ENCODE measurements at regions not wholly inside any gene's neighbourhood (a gene's known extent, or its start where the extent isn't known, plus 50 kb on each side); places are given as distances from the start of the nearest gene placed in this dataset.

DNA sequence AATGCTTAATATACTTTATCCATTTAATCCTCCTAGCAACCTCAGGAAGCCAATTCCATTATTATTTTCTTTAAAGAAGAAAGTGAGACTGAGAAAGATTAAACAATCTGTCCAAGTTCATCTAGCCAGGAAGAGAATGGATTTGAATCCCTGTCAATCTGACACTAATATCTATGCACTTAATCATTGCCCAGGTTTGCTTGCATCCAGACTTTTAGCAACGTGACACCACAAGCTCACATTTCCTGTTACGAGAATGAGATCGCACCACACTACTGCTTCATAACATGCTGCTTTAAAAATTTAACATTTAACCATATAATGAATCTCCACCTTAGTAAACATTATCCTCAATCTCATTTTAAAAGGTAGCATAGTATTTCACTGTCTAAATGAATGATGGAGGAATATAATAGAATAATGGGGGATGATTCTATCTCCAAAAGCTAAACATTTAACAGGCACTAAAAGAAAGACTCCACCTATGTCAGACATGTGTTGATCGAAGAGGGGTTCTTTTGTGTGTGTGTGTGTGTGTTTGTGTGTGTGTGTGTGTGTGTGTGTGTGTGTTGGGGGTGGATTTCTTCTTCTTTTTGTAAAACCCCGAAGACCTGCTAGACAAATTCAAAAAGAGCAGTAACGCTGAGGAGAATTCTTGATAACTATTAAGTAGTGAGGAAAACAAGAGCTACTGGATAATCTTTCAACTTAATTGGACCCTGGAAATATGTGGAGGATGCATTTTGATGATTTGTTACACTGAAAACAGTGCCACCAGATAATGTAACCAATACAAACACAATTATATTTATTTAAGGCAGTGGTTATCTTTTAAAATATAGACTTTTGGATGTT, 138.7 kb upstream of the NR3C1 start:
- H3K9me3 ChIP-seq (ENCODE audit: low read length): no peaks in the 10 kb centered on the region
- no peak overlapping the region for H3K4me3 ChIP-seq (ENCODE audit: low read length)
- no peak overlapping the region for H3K27ac ChIP-seq (ENCODE audit: low read depth, low read length)
- H3K4me1 ChIP-seq (ENCODE audit: insufficient read depth, low read length): no peaks in the 10 kb centered on the region
- CTCF ChIA-PET: interaction anchor here (0.5 kb wide), 1 partner anchor 141 kb away, joined by 3 read pairs; no protein-coding TSS in a partner anchor
- Mint-ChIP-seq H3K9me3 (peaks cover 5 to 12% (median 9%) of the 10 kb centered on the region in 5 donors), H3K4me3 (no peak overlapping the region), H3K4me1 (no peaks in the 10 kb centered on the region), H3K27me3 (no peaks in the 10 kb centered on the region), H3K36me3 (peaks cover 0 to 6% (median 2%) of the 10 kb centered on the region in 3 donors), H3K27ac (no peak overlapping the region)
- no peak for DNase-seq
- H3K36me3 ChIP-seq (ENCODE audit: insufficient read depth, low read length): no peaks in the 10 kb centered on the region
- POLR2A ChIA-PET: no interaction called here
- H3K27me3 ChIP-seq (ENCODE audit: insufficient read depth, low read length, poor library complexity, severe bottlenecking): no peaks in the 10 kb centered on the region

DNA sequence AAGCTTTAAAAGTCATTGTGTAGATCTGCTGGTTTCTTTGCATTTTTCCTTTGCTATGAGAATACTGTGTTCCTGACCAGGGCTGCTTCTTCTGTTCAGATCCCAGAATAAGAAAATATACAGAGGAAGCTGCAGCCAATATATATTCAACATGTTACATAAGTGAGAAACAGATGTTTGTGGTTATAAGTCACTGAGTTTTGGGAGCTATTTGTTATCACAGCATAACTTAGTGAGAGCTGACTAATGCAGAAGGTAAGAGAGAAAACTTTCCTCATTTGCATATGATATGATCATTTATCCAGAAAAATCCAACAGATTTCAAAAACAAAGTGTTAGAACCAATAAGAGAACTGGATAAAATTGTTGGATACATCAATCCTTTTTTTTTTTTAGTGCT, 136.3 kb upstream of the NR3C1 start:
- CTCF ChIA-PET: interaction anchor here (0.6 kb wide), 1 partner anchor 81 kb away, joined by 3 read pairs; no protein-coding TSS in a partner anchor
- peaks cover 0 to 2% of the 10 kb centered on the region in 2 donors for H3K27me3 Mint-ChIP-seq
- no peaks in the 10 kb centered on the region for H3K27me3 ChIP-seq (ENCODE audit: insufficient read depth, low read length, poor library complexity, severe bottlenecking)
- DNase-seq: no peak
- H3K27ac Mint-ChIP-seq: no peak overlapping the region
- H3K36me3 ChIP-seq (ENCODE audit: insufficient read depth, low read length): no peaks in the 10 kb centered on the region
- no peaks in the 10 kb centered on the region for H3K4me1 Mint-ChIP-seq
- no peak overlapping the region for H3K4me3 Mint-ChIP-seq
- H3K9me3 ChIP-seq (ENCODE audit: low read length): no peaks in the 10 kb centered on the region
- no peaks in the 10 kb centered on the region for H3K4me1 ChIP-seq (ENCODE audit: insufficient read depth, low read length)
- peaks cover 5 to 12% (median 9%) of the 10 kb centered on the region in 5 donors for H3K9me3 Mint-ChIP-seq
- H3K4me3 ChIP-seq (ENCODE audit: low read length): no peak overlapping the region
- POLR2A ChIA-PET: no interaction called here
- H3K27ac ChIP-seq (ENCODE audit: low read depth, low read length): no peak overlapping the region
- H3K36me3 Mint-ChIP-seq: peaks cover 0 to 5% (median under 1%) of the 10 kb centered on the region in 3 donors

- Histone ChIP-seq H3K27ac (ENCODE audit: low read depth, low read length) (no peak overlapping the region), H3K4me3 (ENCODE audit: low read length) (no peak overlapping the region), H3K27me3 (ENCODE audit: insufficient read depth, low read length, poor library complexity, severe bottlenecking) (no peaks in the 10 kb centered on the region), H3K4me1 (ENCODE audit: insufficient read depth, low read length) (no peaks in the 10 kb centered on the region), H3K36me3 (ENCODE audit: insufficient read depth, low read length) (no peaks in the 10 kb centered on the region), H3K9me3 (ENCODE audit: low read length) (no peaks in the 10 kb centered on the region)
- CTCF ChIA-PET: interaction anchor here (1.0 kb wide), 1 partner anchor 16 kb away, joined by 3 read pairs; no protein-coding TSS in a partner anchor
- no peak for DNase-seq
- H3K9me3 Mint-ChIP-seq: peaks cover 5 to 12% (median 9%) of the 10 kb centered on the region in 5 donors
- H3K27me3 Mint-ChIP-seq: peaks cover 0 to 7% of the 10 kb centered on the region in 2 donors
- H3K36me3 Mint-ChIP-seq: peaks cover 0 to 5% (median 0%) of the 10 kb centered on the region in 3 donors
- no peak overlapping the region for H3K4me3 Mint-ChIP-seq
- H3K4me1 Mint-ChIP-seq: no peaks in the 10 kb centered on the region
- POLR2A ChIA-PET: no interaction called here
- H3K27ac Mint-ChIP-seq: no peak overlapping the region
These were observed 133.6 kb upstream of the NR3C1 start for GRCh38 chr5:143537056-143537455.

- Histone ChIP-seq H3K4me3 (ENCODE audit: low read length) (no peak overlapping the region), H3K9me3 (ENCODE audit: low read length) (no peaks in the 10 kb centered on the region), H3K4me1 (ENCODE audit: insufficient read depth, low read length) (no peaks in the 10 kb centered on the region), H3K27ac (ENCODE audit: low read depth, low read length) (no peak overlapping the region), H3K27me3 (ENCODE audit: insufficient read depth, low read length, poor library complexity, severe bottlenecking) (no peaks in the 10 kb centered on the region), H3K36me3 (ENCODE audit: insufficient read depth, low read length) (no peaks in the 10 kb centered on the region)
- ChIA-PET CTCF (interaction anchor here (1.0 kb wide), 1 partner anchor 16 kb away, joined by 3 read pairs; no protein-coding TSS in a partner anchor), POLR2A (no interaction called here)
- H3K9me3 Mint-ChIP-seq: peaks cover 5 to 12% (median 9%) of the 10 kb centered on the region in 5 donors
- no peak overlapping the region for H3K27ac Mint-ChIP-seq
- no peak overlapping the region for H3K4me3 Mint-ChIP-seq
- peaks cover 0 to 7% of the 10 kb centered on the region in 2 donors for H3K27me3 Mint-ChIP-seq
- no peak for DNase-seq
- no peaks in the 10 kb centered on the region for H3K4me1 Mint-ChIP-seq
- peaks cover 0 to 5% (median 0%) of the 10 kb centered on the region in 3 donors for H3K36me3 Mint-ChIP-seq
These were observed 132.9 kb upstream of the NR3C1 start for GRCh38 chr5:143536364-143536763.

DNA sequence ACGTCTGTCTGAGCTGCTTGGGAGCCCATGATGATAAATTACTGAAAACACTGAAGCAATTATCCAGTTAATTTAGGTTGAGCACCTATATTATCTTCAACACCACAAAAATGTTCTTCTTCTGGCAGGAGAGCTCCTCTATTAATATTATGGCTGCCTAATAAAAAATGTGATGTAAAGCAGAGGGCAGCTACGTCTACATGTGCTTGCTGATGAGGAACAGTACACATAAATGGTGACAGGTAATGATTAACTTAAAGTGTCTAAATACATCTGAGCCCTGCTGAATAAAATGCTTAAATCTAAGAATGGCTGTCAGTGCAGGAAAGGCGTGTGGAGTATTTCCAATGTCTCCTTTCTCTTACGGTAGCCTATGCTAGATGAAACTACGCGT, 131.3 kb upstream of the NR3C1 start:
- ChIA-PET POLR2A (no interaction called here), CTCF (no interaction called here)
- peaks cover 0 to 5% (median 0%) of the 10 kb centered on the region in 3 donors for H3K36me3 Mint-ChIP-seq
- Histone ChIP-seq H3K27ac (ENCODE audit: low read depth, low read length) (no peak overlapping the region), H3K4me1 (ENCODE audit: insufficient read depth, low read length) (no peaks in the 10 kb centered on the region), H3K27me3 (ENCODE audit: insufficient read depth, low read length, poor library complexity, severe bottlenecking) (no peaks in the 10 kb centered on the region), H3K9me3 (ENCODE audit: low read length) (no peaks in the 10 kb centered on the region), H3K4me3 (ENCODE audit: low read length) (no peak overlapping the region), H3K36me3 (ENCODE audit: insufficient read depth, low read length) (no peaks in the 10 kb centered on the region)
- DNase-seq: no peak
- H3K4me1 Mint-ChIP-seq: no peaks in the 10 kb centered on the region
- no peak overlapping the region for H3K27ac Mint-ChIP-seq
- H3K4me3 Mint-ChIP-seq: no peak overlapping the region
- peaks cover 4 to 10% (median 8%) of the 10 kb centered on the region in 5 donors for H3K9me3 Mint-ChIP-seq
- H3K27me3 Mint-ChIP-seq: peaks cover 0 to 7% of the 10 kb centered on the region in 2 donors

DNA sequence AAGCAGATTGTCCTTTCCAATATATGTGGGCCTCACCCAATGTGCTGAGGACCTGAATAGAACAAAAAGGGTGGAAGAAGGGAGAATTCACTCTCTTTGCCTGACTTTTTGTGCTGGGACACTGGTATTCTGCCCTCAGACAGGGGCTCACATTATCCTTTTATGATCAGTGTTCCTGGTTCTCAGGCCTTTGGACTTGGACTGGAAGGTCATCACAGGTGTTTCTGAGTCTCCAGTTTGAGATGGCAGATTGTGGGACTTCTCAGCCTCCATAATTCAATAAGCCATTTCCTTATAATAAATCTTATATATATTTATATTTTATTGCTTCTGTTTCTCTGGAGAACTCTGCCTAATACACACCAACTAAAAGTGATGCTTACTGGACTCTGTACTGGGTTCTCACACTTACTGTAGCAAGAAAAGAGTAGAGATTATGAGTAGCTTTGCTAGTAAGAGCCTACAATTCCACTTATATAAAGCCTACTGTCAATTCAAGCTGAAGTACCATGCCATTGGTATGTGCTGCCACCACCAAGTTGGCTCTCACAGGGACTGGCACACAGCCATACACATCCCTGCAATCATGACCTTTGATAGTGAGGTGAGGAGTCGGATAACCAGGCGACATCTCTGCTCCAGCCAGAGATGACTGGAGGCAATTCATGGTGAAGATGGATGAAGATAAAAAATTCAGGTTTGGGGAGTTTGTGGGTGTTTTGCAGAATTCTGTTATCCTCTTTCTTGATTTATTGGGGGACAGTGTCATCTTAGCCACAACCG, 130.7 kb upstream of the NR3C1 start:
- Mint-ChIP-seq H3K27me3 (peaks cover 0 to 7% of the 10 kb centered on the region in 2 donors), H3K4me1 (no peaks in the 10 kb centered on the region), H3K36me3 (no peaks in the 10 kb centered on the region), H3K27ac (no peak overlapping the region), H3K9me3 (peaks cover 0 to 7% (median 4%) of the 10 kb centered on the region in 5 donors), H3K4me3 (no peak overlapping the region)
- no peak overlapping the region for H3K27ac ChIP-seq (ENCODE audit: low read depth, low read length)
- no peaks in the 10 kb centered on the region for H3K9me3 ChIP-seq (ENCODE audit: low read length)
- no peaks in the 10 kb centered on the region for H3K36me3 ChIP-seq (ENCODE audit: insufficient read depth, low read length)
- ChIA-PET CTCF (no interaction called here), POLR2A (no interaction called here)
- no peak for DNase-seq
- H3K4me3 ChIP-seq (ENCODE audit: low read length): no peak overlapping the region
- no peaks in the 10 kb centered on the region for H3K4me1 ChIP-seq (ENCODE audit: insufficient read depth, low read length)
- no peaks in the 10 kb centered on the region for H3K27me3 ChIP-seq (ENCODE audit: insufficient read depth, low read length, poor library complexity, severe bottlenecking)

DNA sequence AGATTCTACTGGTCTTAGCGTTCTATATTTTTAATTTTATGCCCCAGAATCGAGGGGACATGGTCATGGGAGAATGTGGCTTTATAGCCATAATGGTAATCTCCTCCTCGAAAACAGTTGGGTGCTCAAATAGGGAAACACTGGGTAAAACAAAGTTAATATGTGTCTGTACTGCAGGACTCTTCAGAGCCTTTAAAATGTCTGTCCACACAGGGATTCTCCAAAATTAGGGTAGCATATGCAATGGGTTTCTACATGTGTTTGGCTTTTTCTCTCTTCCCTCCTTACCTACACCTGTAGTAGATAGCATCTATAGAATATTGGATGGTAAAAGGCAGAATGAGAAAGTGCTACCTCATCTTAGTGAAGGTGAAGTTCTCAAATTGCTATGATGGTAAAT, 130.0 kb upstream of the NR3C1 start:
- peaks cover 0 to 3% (median 0%) of the 10 kb centered on the region in 5 donors for H3K9me3 Mint-ChIP-seq
- ChIA-PET POLR2A (no interaction called here), CTCF (no interaction called here)
- H3K36me3 Mint-ChIP-seq: no peaks in the 10 kb centered on the region
- Histone ChIP-seq H3K4me1 (ENCODE audit: insufficient read depth, low read length) (no peaks in the 10 kb centered on the region), H3K36me3 (ENCODE audit: insufficient read depth, low read length) (no peaks in the 10 kb centered on the region), H3K27ac (ENCODE audit: low read depth, low read length) (no peak overlapping the region), H3K4me3 (ENCODE audit: low read length) (no peak overlapping the region), H3K9me3 (ENCODE audit: low read length) (no peaks in the 10 kb centered on the region), H3K27me3 (ENCODE audit: insufficient read depth, low read length, poor library complexity, severe bottlenecking) (no peaks in the 10 kb centered on the region)
- H3K27me3 Mint-ChIP-seq: peaks cover 0 to 7% of the 10 kb centered on the region in 2 donors
- no peaks in the 10 kb centered on the region for H3K4me1 Mint-ChIP-seq
- no peak overlapping the region for H3K4me3 Mint-ChIP-seq
- H3K27ac Mint-ChIP-seq: no peak overlapping the region
- DNase-seq: no peak

DNA sequence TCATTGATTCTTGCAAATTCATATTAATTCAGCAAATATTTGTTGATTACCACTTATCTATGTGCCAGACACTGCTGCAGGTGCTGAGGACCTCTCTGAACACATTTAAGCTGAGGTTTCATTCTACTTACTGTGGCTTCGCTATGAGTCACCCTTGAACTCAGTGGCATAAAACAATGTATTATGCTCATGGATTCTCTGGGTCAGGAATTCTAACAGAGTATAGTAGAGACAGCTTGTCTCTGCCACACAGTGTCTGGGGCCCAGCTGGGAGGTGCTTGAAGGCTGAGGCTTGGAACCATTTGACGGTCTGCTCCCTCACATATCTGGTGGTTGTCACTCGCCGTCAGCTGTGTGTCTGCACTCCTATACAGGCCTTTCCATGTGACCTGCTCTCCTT, 124.3 kb upstream of the NR3C1 start:
- no peaks in the 10 kb centered on the region for H3K9me3 ChIP-seq (ENCODE audit: low read length)
- H3K4me1 Mint-ChIP-seq: no peaks in the 10 kb centered on the region
- H3K9me3 Mint-ChIP-seq: no peaks in the 10 kb centered on the region
- no peak for DNase-seq
- H3K27ac ChIP-seq (ENCODE audit: low read depth, low read length): no peak overlapping the region
- H3K27me3 ChIP-seq (ENCODE audit: insufficient read depth, low read length, poor library complexity, severe bottlenecking): no peaks in the 10 kb centered on the region
- no peak overlapping the region for H3K4me3 ChIP-seq (ENCODE audit: low read length)
- H3K27ac Mint-ChIP-seq: no peak overlapping the region
- H3K36me3 Mint-ChIP-seq: no peaks in the 10 kb centered on the region
- peaks cover 0 to 10% of the 10 kb centered on the region in 2 donors for H3K27me3 Mint-ChIP-seq
- POLR2A ChIA-PET: no interaction called here
- CTCF ChIA-PET: no interaction called here
- H3K4me1 ChIP-seq (ENCODE audit: insufficient read depth, low read length): no peaks in the 10 kb centered on the region
- H3K4me3 Mint-ChIP-seq: no peak overlapping the region
- no peaks in the 10 kb centered on the region for H3K36me3 ChIP-seq (ENCODE audit: insufficient read depth, low read length)

Data from CD8-positive, alpha-beta memory T cell (primary cell).